ENCODE measurements at regions not wholly inside any gene's neighbourhood (a gene's known extent, or its start where the extent isn't known, plus 50 kb on each side); places are given as distances from the start of the nearest gene placed in this dataset.

GRCh38 chr18:45285251-45285650 lies 330.0 kb upstream of the SLC14A2 start:
- intact Hi-C loops (cut with micrococcal nuclease; ENCODE audit: unreplicated experiment) = no loop called here
- H3K36me3 ChIP-seq (ENCODE audit: insufficient read depth, low read length, poor library complexity, severe bottlenecking) = no peaks in the 10 kb centered on the region
- H3K4me1 ChIP-seq (ENCODE audit: insufficient read depth, low read length, poor library complexity, severe bottlenecking) = no peaks in the 10 kb centered on the region
- ChIA-PET POLR2A (ENCODE audit: low non-redundant PET) (no interaction called here), CTCF (no interaction called here)
- DNase-seq (ENCODE audit: low spot score) = no peak
- no TSS peak for BruUV-seq (replicated peaks)
- H3K27me3 ChIP-seq (replicated peaks; ENCODE audit: insufficient read depth, low read depth, low read length, poor library complexity) = peaks cover 8% of the 10 kb centered on the region
- TF ChIP-seq CTCF (conservative IDR thresholded peaks at IDR 0.05; ENCODE audit: low read depth, low read length) = no peak
- TF ChIP-seq EZH2 (IDR thresholded peaks at IDR 0.05; ENCODE audit: borderline replicate concordance, low read depth, low read length, poor library complexity, severe bottlenecking) = no peak
- H3K9me3 ChIP-seq (ENCODE audit: low read depth, low read length, poor library complexity, severe bottlenecking) = no peaks in the 10 kb centered on the region
- H3K4me3 ChIP-seq (ENCODE audit: low read depth, low read length, poor library complexity, severe bottlenecking) = no peak overlapping the region
- H3K27ac ChIP-seq (ENCODE audit: low read depth, low read length, poor library complexity, severe bottlenecking) = no peak overlapping the region

GRCh38 chr18:45286431-45286830 lies 328.8 kb upstream of the SLC14A2 start:
- no peak for DNase-seq (ENCODE audit: low spot score)
- peaks cover 8% of the 10 kb centered on the region for H3K27me3 ChIP-seq (replicated peaks; ENCODE audit: insufficient read depth, low read depth, low read length, poor library complexity)
- no peak overlapping the region for H3K27ac ChIP-seq (ENCODE audit: low read depth, low read length, poor library complexity, severe bottlenecking)
- ChIA-PET POLR2A (ENCODE audit: low non-redundant PET) (no interaction called here), CTCF (no interaction called here)
- no peaks in the 10 kb centered on the region for H3K36me3 ChIP-seq (ENCODE audit: insufficient read depth, low read length, poor library complexity, severe bottlenecking)
- no peak for TF ChIP-seq CTCF (conservative IDR thresholded peaks at IDR 0.05; ENCODE audit: low read depth, low read length)
- TF ChIP-seq EZH2 (IDR thresholded peaks at IDR 0.05; ENCODE audit: borderline replicate concordance, low read depth, low read length, poor library complexity, severe bottlenecking) = no peak
- no TSS peak for BruUV-seq (replicated peaks)
- no peaks in the 10 kb centered on the region for H3K9me3 ChIP-seq (ENCODE audit: low read depth, low read length, poor library complexity, severe bottlenecking)
- H3K4me1 ChIP-seq (ENCODE audit: insufficient read depth, low read length, poor library complexity, severe bottlenecking) = peaks cover 1% of the 10 kb centered on the region
- intact Hi-C loops (cut with micrococcal nuclease; ENCODE audit: unreplicated experiment) = no loop called here
- no peak overlapping the region for H3K4me3 ChIP-seq (ENCODE audit: low read depth, low read length, poor library complexity, severe bottlenecking)

- BruUV-seq (replicated peaks) = no TSS peak
- intact Hi-C loops (cut with micrococcal nuclease; ENCODE audit: unreplicated experiment) = no loop called here
- ChIA-PET POLR2A (ENCODE audit: low non-redundant PET) (interaction anchor here (0.7 kb wide), 1 partner anchor 115 kb away, joined by 6 read pairs; no protein-coding TSS in a partner anchor), CTCF (no interaction called here)
- DNase-seq (ENCODE audit: low spot score) = no peak
- no peak overlapping the region for H3K27ac ChIP-seq (ENCODE audit: low read depth, low read length, poor library complexity, severe bottlenecking)
- no peak for TF ChIP-seq CTCF (conservative IDR thresholded peaks at IDR 0.05; ENCODE audit: low read depth, low read length)
- no peak for TF ChIP-seq EZH2 (IDR thresholded peaks at IDR 0.05; ENCODE audit: borderline replicate concordance, low read depth, low read length, poor library complexity, severe bottlenecking)
- no peaks in the 10 kb centered on the region for H3K9me3 ChIP-seq (ENCODE audit: low read depth, low read length, poor library complexity, severe bottlenecking)
- H3K36me3 ChIP-seq (ENCODE audit: insufficient read depth, low read length, poor library complexity, severe bottlenecking) = no peaks in the 10 kb centered on the region
- H3K27me3 ChIP-seq (replicated peaks; ENCODE audit: insufficient read depth, low read depth, low read length, poor library complexity) = peaks cover 8% of the 10 kb centered on the region
- H3K4me3 ChIP-seq (ENCODE audit: low read depth, low read length, poor library complexity, severe bottlenecking) = no peak overlapping the region
- H3K4me1 ChIP-seq (ENCODE audit: insufficient read depth, low read length, poor library complexity, severe bottlenecking) = peaks cover 11% of the 10 kb centered on the region
Measured at GRCh38 chr18:45287531-45287930, 327.7 kb upstream of the SLC14A2 start.

Data from A673 (cell line).